ENCODE measurements at regions not wholly inside any gene's neighbourhood (a gene's known extent, or its start where the extent isn't known, plus 50 kb on each side); places are given as distances from the start of the nearest gene placed in this dataset.
A peak's percentile ranks its signal among the peaks of the same experiment; 100 is the strongest.

DNA sequence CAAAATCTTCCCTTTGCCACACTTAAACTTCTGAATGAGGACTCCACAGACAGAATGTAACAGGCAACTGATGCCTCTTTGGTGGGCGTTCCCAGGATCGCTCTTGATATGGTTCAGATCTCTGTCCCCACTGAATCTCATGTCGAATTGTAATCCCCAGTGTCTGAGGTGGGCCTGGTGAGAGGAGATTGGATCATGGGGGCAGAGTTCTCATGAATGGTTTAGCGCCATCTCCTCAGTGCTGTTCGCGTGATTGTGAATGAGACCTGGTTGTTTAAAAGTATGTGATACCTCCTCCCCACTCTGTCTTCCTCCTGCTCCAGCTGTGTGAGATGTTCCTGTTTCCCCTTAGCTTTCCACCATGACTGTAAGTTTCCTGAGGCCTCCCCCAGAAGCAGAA, 111.1 kb upstream of the SLC66A3 start:
- DNase-seq (ENCODE audit: low spot score): no peak

DNA sequence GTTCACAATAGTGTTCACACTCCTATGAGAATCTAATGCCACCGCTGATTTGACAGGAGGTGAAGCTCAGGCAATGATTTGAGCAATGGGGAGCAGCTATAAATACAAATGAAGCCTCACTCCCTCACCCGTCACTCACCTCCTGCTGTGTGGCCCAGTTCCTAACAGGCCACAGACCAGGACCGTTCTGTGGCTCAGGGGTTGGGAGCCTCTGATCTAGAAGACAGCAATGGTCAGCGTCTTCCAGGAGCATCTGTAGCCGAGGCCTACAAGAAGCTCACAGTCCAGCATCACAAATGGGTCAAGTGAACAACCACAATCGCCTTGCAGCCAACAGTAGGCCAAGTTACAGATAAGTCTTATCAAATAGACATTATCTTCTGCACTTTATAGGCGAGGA, 110.0 kb upstream of the SLC66A3 start:
- no peak for DNase-seq (ENCODE audit: low spot score)

DNA sequence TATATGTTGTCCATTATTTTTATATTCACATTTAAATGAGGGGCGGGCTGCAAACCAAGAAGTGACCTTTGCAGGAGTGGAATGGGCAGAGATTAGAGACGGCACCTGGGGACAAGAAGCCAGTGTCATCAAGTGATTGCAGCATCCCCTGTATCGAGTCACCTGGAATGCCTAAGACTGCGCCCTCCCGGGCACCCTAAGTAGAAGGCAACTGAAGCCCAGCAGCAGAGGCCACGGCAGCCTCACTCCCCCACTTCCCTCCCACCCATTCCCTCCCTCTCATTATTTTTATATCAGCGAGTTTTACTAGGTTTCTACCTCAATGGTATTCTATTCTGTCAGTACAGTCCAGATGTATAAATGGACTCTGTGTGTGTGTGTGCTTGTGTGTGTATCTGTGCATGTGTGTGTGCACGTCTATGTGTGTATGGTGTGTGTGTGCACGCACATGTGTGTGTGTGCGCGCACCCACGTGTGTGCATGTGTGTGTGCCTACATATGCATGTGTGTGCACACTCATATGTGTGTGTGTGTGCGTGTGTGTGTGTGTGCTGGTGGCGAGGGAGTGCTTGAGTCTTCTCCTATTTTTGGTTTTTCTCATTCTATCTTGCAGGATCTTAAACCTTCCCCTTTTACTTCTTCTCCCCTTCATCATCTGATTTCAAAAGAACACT, 106.8 kb upstream of the SLC66A3 start:
- DNase-seq (ENCODE audit: low spot score): no peak

DNA sequence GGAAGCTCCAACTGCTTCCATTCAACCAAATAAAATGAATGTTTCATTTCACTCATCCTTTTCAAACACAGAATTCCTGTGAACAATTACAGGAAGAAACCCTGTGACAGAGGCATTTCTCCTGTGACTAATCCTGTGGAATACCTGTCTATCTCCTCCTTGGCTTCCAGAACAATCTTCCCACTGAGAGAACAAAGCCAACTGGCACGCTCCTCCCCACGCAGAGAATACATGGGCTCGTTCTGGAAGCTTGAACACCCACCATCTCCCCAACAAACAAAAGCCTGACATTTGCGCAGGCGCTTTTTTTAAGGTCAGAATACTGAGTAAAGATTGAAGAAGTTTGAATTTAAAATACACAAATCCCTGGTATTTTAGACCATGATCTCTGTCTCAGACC, 104.7 kb upstream of the SLC66A3 start:
- no peak for DNase-seq (ENCODE audit: low spot score)

DNA sequence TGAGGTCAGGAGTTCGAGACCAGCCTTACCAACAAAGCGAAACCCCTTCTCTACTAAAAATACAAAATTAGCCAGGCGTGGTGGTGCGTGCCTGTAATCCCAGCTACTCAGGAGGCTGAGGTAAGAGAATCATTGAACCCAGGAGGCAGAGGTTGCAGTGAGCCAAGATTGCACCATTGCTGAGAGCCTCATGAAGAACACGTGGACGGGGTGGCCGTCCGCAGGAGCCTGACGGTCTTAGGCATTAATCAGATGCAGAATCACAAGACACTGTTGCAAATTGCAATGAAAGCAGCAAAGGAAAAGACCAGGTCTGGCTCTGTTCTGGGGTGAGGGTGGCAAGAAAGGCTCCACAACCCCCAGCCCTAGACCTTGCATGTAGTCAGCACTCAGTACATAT, 104.0 kb upstream of the SLC66A3 start:
- no peak for DNase-seq (ENCODE audit: low spot score)

DNA sequence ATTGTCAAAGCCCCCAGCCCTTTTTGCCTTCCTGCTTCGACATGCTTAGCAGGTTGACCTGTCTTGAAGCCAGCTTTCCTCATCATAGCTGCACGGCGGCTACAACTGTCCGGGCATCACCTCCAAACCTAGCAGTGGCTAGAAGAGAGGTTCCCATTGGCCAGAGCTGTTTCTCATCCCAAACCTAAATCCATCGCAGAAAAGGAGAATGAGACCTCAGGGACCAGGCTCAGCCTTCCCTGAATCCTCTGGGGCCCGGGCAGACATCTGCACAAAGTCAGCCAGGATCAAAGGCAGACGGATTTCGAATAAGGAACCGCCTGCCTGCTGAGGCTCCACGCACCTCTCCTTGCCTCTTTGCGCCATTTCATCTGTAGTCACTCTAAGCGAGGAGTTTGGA, 101.7 kb upstream of the SLC66A3 start:
- no peak for DNase-seq (ENCODE audit: low spot score)

DNA sequence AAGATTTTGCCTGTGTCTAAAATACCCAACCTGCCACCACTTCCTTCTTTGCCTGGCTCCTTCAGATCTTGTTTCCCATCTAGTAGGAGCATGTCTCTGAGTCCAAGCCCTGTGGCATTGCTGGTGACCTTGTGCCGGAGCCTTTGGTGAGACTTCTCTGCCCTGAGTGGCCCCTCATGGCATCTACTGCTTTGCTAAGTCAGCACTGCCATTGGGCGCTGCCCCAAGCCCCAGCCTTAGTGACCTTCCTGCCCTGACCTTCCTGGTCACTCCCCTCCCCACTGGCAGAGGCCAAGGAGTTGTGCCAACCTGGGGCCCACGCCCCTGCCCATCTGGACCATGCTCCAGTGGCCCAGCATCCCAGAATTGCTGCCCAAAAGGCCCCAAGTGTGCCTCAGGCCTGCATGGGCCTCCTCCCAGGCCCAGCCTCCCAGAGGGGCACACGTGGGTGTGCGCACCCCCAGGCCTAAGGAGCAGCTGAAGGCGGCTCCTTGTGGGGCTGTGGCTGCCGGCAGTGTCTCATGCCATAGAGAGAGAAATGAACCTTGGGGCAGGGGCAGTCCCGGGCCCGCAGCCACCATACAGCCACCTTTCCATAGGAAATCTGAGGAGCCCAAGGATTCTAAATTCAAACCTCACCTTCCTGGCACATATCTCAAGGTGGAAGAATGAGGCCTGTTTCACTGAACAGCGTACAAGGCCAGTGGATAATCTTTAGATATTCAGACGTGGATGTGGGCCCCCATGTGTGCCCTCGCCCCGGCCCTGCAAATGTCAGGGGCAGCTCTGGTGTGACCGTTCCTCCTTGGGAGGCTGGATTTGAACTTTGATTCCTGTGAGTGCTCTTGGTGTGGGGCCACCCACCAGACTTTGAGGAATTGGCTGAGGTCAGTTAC, 100.2 kb upstream of the SLC66A3 start:
- DNase-seq (ENCODE audit: low spot score): no peak

DNA sequence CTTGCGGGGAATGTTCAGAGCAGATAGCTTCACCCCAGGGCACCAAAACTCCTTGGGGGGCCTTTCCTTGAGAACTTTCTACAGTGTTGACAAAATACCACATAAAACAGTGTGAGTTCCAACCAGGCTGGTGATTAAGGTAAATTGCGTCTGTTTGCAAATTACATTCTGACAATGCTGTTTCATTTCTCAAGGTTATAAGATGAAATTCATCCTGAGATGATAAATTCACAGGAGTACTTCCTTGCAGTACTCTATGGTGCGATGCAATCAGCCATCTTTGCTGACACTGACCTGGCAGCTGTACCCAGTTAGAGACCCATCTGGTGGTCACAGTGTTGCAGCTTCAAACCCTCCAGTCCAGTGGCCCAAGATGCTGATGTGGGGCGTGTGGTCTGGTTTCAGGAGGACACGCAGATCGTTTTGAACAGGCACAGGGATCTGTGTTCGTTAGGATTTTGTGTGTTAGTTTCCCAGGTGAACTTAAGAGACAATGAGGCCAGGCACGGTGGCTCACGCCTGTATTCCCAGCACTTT, 99.5 kb upstream of the SLC66A3 start:
- no peak for DNase-seq (ENCODE audit: low spot score)

DNA sequence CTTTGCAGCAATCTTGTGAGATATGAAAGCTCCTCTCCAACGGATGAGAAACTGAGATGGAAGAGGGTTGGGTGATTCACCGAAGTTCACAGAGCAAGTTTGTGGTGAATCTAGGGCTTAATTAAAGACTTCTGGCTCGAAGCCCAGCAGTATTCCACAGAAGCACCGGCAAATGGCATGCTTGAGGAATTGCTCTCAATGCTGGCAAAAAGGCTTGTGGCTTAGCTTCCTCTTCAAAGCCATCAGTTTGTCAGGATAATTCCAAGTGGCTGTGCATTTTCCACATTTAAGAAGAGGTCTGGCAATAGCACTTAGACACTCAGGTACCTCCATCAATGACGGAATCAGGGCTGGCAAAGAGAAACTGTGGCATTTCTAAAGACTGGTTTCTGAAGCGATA, 98.7 kb upstream of the SLC66A3 start:
- peak; percentile 77 for DNase-seq (ENCODE audit: low spot score)

DNA sequence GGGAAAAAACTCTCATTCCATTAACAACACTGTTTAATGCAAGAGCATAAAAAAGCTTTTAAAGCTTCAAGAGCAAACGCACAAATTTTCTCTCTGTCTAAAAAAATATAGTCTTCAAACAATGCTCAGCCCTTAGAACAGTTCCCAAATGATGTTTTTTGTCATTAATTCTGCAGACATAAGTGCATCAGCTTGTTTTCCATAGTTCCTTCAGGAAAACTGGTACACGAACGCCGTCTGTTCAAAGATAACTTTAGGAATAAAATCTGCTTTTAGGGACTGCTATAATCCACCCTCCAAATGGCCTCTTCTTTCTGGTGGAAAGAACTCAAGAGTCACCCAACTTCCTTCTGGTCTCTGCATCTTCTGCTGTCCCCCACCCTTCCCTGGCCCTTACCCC, 98.2 kb upstream of the SLC66A3 start:
- no peak for DNase-seq (ENCODE audit: low spot score)

DNA sequence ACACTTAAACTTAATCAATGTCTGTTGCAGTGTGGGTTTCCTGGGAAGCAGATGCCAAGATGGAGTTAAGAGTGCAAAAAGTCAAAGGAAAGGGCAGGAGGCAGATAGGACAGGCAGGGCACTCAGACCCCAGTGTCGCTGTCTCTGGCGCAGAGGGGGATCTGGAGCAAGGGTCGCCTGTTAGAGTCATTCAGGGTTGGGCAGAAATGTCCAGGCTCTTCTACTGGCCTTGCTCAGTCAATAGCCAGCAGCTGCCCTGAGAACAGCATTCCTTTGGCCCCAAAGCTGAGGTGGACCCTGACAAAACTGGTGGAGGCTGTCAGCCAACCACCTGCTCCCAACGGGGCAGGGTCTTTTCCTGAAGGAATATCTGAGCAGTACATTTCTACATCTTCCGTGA, 97.1 kb upstream of the SLC66A3 start:
- DNase-seq (ENCODE audit: low spot score): no peak

DNA sequence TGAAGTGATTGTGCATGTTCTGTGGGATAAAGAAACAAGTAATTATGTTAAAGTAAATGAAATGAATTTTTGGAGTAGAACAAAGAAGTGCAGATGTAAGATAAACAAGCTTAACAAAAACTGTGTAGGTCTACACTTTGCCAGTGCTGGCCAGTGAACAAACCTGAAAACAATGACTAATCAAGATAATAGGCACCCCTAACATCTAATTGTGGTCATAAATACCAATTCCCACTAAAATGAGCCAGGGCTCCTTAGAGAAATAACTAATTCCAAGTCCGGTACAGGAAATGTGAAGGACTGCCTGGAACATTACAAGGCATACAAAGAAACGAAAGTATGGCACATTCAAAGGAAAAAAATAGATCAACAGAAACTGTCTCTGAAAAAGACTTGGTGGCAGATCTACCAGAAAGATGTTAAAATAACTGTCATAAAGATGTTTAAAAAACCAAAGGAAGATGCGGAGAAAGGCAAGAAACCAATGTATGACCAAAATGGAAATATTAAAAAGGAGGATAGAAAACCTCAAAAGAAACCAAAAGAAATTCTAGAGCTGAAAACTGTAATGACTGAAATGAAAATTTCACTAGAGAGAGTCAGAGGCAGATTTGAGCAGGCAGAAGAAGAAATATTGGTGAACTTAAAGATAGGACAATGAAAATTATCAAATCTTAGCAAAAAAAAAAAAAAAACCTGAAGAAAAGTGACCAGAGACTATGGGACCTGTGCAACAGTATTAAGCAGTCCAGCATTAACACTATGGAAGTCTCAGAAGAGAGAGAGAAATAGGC, 94.7 kb upstream of the SLC66A3 start:
- DNase-seq (ENCODE audit: low spot score): no peak

DNA sequence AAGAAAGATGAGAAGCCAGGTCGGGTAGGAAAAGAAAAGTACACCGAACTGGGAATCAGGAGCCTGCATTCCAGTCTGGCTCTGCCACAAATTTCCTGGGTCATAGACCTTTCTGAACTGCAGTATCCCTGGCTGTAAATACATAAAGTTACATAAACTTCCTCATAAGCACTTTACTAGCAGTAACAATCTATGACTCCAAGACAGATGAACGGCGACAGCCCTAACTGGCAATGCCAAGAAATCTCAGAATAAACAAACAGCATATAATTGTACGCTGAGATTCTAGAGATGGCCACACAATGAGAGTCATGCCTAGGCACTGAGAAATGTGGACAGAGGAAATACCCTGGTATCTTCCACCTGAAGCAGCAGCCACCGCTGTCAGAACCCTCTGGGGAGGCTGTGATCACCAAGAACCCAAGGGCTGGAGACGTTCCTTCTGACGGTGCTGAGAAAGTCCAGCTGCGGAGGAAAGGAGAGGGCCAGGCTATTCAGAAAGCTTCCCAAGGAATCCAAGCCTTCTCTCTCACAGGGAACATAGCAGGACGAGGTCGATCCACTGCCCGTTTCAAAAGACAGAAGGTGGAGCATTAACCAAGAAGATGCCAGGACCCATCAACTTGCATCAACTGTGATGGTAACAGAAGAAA, 89.3 kb upstream of the SLC66A3 start:
- no peak for DNase-seq (ENCODE audit: low spot score)

DNA sequence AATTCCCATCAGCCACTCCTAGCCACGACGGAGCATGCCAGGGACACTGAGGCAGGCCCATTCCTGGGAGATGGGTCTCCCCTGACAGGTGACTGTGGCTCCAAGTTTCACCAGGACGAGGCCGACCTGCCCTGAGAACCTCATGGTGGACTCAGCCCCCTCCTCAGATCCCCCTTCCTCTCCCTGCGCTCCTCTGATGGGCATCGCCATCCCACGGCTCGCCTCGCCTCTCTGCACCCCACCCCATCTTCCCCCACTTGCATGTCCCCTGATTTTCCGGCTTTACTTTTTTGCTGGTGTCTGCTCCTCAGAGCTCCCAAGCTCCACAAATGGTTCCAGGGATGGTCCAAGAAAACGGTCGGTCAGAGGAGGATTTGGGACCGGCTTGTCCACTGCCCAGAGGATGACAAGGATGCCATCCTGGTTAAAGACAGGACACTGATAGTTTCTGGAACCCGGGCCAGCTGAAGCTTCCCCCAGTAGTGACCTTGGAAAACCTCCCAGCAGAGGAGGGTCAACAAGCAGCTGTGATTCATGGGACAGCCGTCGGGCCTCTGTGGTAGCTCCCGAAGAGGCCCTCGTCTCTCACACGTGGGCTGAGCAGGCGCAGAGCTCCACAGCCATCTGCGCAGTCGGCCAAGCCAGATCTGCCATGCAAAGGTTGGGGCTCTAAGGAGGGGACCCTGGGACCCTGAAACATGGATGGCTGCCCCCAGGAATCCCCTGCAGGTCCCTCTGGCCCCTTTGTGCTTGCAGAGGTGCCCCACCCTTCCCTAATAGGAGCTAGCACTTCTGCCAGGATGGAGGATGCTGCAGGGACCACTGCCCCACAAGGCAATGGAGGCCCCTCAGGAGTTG, 87.8 kb upstream of the SLC66A3 start:
- DNase-seq (ENCODE audit: low spot score): no peak

DNA sequence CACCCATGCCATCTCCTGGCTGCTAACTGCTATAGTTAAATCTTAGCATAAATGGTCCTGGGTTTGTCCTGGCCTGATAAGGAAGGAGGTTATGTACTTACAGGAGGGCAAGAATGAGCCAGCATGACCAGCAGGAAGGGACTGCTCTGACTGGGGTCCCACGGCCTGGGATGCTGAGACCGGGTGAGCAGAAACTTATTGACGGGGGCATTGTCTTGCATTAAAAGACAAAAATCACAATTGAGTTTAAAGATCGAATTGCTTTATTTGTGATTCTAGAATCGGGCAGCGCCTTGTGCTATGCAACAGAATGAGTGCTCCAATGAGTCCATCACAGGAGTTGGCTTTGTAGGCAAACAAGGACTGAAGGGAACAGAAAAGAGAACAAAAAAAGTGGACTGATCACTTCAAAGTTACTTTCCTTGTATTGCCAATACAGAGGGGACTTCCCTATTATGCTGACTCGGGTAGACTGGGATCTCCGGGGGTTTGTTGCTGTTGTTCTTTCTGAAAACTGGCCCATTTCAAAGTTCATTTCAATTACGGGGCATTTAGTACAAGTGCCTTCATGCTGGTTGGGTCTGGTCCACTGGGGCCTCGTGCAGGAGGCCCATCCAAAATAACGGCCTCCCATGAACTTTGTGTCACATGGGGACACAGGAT, 87.1 kb upstream of the SLC66A3 start:
- DNase-seq (ENCODE audit: low spot score): no peak

DNA sequence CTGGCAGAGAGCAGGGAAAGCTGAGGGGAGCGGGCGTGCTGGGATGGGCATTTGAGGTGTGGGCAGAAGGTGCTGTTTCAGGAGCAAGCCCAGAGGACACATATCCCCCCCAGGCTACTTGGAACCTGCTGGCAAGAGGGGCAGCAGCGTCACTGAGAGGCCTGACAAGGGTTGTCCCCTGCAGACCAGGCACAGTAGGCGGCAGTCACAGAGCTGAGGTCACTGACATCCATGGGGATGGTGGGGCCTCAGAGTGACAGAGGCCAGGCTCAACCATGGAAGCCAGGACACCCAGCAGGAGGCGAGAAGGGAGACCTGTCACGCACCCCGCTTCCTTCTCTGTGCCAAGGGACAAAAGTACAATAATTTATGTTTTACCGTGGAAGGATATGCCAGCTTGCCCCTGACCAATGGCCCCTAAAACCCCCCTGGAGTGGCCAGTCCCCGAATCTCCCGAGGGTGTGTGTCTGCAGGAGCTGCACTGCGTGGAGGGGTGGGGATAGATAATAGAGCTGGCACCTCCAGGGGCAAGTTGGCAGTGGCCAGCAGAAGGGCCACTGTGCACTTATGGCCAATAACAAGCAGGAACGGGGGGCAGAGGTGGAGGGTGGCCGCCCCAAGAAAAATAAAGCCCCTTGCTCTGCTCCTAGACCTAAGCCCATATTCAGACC, 86.3 kb upstream of the SLC66A3 start:
- DNase-seq (ENCODE audit: low spot score): no peak

DNA sequence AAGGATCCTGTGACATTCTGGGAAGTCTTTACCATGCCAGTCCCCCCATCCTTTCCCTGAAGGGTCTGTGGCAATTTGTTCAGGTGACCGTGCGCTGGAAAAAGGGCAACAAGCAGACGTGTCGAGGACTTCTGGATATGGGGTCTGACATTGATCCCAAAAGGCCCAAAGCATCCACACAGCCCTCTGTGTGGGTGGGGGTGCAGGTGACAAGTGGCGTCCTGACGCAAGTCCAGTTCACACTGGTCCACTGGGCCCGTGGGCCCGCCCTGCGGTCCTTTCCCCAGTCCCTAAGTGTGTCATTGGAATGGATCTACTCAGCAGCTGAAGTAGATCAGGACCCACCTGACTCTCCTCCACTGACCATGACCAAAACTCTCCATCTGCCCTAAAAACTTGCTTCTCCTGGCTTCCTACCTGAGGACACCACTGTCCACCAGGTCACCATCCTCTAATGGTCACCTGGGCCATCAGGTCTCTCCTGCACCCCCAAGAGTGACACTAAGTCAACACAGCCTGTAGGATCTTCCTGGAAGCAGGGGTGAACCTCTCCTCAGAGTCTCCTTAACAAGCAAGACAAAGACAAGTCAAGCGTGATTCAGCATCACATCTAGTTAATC, 85.6 kb upstream of the SLC66A3 start:
- no peak for DNase-seq (ENCODE audit: low spot score)

DNA sequence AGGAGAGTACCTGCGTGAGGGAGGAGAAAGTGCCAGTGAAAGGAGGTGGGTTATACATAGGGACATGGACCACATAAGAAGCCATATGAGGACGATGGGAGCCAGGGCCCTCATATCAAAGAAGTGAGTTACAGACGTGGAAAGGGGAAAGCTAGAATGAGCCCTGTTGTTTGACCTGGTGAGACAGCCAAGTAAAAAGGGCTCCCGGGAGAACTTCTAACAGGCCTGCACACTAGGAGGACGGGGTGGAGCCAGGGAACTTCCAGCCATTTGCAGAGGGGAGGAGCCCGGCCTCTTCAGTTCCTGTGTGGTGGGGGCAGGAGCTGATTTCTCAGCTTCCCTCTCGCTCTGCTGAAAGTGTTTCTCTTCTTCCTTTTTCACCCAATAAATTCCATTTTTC, 84.1 kb upstream of the SLC66A3 start:
- DNase-seq (ENCODE audit: low spot score): peak; percentile 33

DNA sequence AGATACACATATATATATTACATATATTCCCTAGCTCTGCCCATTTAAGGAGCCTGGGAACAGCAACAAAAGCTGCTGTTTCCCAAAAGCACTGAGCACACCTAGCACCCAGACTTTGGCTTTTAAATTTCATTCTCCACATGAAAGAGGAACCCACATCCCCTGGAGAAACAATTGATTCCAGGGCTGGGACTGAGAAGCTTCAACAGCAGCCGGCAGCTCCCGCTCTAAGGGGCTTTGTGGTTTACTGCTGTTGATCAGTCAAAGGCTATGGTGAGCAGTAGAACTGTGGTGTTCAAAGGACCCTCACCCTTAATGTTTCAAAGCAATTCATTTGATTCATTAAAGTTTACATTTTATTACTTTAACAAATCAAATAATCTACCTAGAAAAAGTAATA, 83.3 kb upstream of the SLC66A3 start:
- DNase-seq (ENCODE audit: low spot score): no peak
